Ovary (tissue), 3 donors: ENCODE measurements at regions not wholly inside any gene's neighbourhood (a gene's known extent, or its start where the extent isn't known, plus 50 kb on each side); places are given as distances from the start of the nearest gene placed in this dataset.

ENCODE experiments used
- CTCF ChIP-seq, 3 donors: fragments of 450-650 bp in 2 of 3; fragments of 200-600 bp in 1 of 3; IDR thresholded peaks; one replicate each; pipeline versions ENCODE4 v1.5.1 to v1.8.0; 2016 to 2022; ENCODE audit warnings: antibody characterized with exemption in 3 of 3, mild to moderate bottlenecking in 1 of 3
- EP300 ChIP-seq: sonication (generic); formaldehyde crosslinking; IDR thresholded peaks from one replicate; pipeline ENCODE4 v1.6.1; 2017; ENCODE audit warnings: antibody characterized with exemption
- POLR2A ChIP-seq: fragments of 450-650 bp; IDR thresholded peaks from one replicate; pipeline ENCODE4 v1.6.1; 2017; ENCODE audit warnings: antibody characterized with exemption, mild to moderate bottlenecking, moderate library complexity
- donor health status: DM: no; HTN: no; CAD: no.

GRCh38 chr1:173315296-173315695, 108.2 kb upstream of the TNFSF4 start:
- TF ChIP-seq CTCF (IDR thresholded peaks at IDR 0.05) (no peak), EP300 (no peak), POLR2A (no peak)
